SKM-1 (cell line): ENCODE measurements at regions not wholly inside any gene's neighbourhood (a gene's known extent, or its start where the extent isn't known, plus 50 kb on each side); places are given as distances from the start of the nearest gene placed in this dataset.
A peak's percentile ranks its signal among the peaks of the same experiment; 100 is the strongest.
"Not testable (repeated sequence)": the region's sequence is repeated elsewhere in the genome, so short reads cannot be mapped to it uniquely, and the experiment has no call there.

ENCODE experiments used
- DNase-seq: peaks from one replicate; lab custom pipeline; 2025; ENCODE audit not compliant: unreplicated experiment; lab: John Stamatoyannopoulos, UW

- no peak for DNase-seq
These were observed 245.2 kb upstream of the FOXK1 start for GRCh38 chr7:4436936-4437335.

DNA sequence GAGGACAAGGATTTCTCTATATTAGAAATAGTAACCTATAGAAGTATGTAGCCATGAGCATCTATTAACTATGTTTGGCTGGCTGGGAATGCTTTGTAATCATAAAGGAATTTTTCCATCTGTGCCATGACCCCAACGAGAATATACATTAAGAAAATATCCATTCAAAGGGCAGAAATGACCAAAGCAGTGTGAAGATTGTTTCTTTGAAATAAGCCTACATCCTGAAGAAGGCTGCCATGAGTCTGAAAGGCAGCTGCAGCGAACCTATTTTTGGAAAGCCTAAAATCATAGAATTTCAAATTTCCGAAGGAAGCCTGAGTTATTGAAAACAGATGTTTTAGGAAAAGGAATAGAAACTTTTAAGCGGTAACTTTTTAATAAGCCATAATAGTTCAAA, 244.2 kb upstream of the FOXK1 start:
- no peak for DNase-seq

- DNase-seq = no peak
These were observed 243.3 kb upstream of the FOXK1 start for GRCh38 chr7:4438723-4439245.

DNA sequence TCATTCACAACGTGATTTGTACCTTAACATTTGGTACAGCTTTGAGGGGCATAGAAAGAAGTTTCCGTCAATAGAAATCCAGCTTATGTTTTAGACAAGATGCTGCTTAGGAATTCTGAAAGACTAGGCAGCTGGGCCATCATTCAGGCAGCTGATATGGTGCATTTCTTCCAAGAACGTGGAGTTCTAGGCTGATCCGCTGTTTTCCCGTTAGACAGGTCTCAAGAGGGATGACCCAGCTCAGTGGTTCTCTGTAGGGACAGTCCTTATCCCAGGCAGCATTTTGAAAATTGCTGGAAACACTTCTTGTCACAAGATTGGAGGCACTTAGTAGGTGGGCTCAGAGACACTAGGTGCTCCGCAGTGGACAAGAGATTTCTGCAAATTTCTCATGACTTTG, 242.7 kb upstream of the FOXK1 start:
- no peak for DNase-seq

- DNase-seq = no peak
These were observed 238.0 kb upstream of the FOXK1 start for GRCh38 chr7:4444106-4444505.

DNA sequence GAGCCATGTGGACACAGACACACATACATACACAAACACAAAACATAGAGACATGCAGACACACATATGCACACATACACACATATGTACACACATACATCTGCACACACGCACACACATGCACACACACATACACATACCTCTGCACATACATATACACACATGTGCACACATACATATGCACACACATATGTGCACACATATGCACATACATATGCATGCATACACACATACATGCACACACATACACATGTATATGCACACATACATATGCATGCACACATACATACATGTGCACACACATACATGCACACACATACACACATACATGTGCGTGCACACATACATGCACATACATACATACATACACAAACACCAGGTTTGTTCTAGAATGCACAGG, 236.3 kb upstream of the FOXK1 start:
- DNase-seq = no peak

- no peak for DNase-seq
These were observed 232.8 kb upstream of the FOXK1 start for GRCh38 chr7:4449263-4449662.

- DNase-seq = no peak
These were observed 231.6 kb upstream of the FOXK1 start for GRCh38 chr7:4450483-4450882.

DNA sequence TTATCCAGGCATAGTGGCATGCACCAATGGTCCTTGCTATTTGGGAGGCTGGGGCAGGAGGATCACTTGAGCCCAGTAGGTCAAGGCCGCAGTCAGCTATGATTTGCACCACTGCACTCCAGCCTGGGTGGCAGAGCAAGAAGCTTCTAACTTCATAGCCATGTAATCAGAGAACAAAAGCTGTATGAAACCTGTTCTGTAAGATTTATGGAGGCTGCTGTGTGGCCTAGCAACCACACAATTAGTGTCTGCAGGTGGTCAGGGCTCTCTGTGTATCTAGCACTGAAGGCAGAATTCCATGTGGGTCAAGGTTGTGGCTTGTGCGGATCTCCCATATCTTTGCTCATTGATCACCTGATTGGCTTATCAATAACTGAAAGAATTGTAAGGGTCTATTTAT, 221.5 kb upstream of the FOXK1 start:
- no peak for DNase-seq

DNA sequence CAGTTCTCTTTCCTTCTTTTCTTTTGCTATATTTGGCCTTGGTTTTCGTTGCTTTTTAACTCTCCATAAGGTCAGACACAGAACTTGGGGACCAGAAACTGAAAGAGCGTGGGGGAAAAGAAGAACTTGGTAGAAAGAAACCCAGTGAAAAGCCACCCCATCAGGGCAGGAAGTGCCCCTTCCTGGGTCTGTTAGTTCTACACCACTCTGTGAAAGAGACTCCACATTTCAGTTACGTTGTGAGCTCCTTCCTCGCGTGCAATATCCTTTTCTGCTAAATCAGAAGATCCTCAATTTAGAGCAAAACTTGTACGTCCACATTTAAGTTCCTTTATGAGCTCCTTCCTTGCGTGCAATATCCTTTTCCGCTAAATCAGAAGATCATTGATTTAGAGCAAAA, 220.6 kb upstream of the FOXK1 start:
- DNase-seq = no peak

DNA sequence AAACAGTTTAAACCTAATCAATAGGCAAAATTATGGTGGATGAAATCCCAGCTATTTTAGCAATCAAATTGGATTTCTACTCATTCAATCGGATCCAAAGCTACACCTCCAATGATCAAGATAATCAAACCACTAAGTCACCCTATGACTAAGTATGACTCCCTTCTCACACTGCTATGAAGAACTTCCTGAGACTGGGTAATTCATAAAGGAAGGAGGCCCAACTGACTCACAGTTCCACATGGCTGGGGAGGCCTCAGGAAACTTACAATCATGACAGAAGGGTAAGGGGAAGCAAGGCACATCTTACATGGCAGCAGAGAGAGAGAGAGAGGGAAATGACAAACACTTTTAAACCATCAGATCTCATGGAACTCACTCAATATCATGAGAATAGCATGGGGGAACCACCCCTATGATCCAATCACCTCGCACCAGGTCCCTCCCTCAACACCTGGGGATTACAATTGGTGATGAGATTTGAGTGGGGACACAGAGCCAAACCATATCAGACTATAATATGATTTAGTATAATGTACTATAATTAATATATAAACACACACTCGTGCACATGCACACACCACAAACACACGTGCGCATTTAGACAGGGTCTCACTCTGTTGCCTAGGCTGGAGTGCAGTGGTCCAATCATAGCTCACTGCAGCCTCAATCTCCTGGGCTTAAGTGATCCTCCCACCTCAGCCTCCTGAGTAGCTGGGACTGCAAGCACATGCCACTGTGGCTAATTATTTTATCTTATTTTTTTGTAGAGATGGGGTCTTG, 213.6 kb upstream of the FOXK1 start:
- DNase-seq = no peak

GRCh38 chr7:4470246-4470645, 211.8 kb upstream of the FOXK1 start:
- no peak for DNase-seq

GRCh38 chr7:4472728-4473127, 209.4 kb upstream of the FOXK1 start:
- no peak for DNase-seq

DNA sequence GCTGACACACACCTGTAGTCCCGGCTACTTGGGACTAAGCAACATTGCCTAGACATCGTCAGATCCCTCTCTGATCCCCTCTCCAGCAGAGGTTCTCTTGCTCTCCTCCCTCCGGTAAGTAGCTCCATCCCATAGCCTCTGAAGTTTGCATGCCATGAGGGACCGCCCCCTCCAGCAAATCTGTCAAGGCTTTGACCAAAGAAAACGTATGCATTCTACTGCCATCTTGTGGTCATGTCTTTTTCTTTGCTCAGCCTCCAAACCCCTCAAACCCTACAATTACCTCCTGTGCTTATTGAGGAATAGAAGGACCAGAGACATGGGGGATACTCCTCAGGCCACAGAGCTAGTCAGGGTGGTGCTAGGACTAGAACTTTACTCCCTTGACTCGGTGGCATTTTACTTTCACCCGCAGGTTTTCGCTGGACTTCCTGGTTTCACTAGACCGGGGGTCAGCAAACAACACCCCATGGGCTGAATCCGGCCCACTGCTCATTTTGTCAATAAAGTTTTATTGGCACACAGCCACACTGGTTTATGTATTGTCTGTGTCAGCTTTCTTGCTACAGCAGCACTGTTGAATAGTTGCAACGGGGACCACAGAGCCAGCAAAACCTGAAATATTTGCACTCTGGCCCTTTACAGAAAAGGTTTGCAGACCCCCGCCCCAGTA, 202.6 kb upstream of the FOXK1 start:
- peak; percentile 49 for DNase-seq

GRCh38 chr7:4480131-4480530, 202.0 kb upstream of the FOXK1 start:
- not testable (repeated sequence) for DNase-seq

GRCh38 chr7:4483851-4484250, 198.2 kb upstream of the FOXK1 start:
- no peak for DNase-seq

GRCh38 chr7:4484545-4484944, 197.6 kb upstream of the FOXK1 start:
- no peak for DNase-seq

DNA sequence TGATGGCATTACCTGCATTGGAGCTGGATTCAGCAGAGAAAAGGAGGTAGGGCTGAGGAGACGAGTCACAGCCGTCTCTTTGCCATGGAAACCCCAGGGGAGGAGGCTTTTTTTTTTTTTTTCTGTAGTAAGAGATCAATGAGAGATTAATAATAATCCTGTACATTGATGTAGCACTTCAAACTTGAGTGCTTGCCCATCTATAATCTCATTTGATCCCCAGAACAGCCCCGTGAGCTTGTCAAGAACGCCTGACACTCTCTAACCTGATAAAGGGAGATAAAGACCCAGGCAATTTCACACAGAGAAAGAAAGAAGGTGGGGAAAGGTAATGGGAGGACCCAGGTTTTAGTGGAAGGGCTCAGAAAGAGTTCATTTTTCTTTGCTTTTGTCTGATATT, 195.2 kb upstream of the FOXK1 start:
- no peak for DNase-seq

DNA sequence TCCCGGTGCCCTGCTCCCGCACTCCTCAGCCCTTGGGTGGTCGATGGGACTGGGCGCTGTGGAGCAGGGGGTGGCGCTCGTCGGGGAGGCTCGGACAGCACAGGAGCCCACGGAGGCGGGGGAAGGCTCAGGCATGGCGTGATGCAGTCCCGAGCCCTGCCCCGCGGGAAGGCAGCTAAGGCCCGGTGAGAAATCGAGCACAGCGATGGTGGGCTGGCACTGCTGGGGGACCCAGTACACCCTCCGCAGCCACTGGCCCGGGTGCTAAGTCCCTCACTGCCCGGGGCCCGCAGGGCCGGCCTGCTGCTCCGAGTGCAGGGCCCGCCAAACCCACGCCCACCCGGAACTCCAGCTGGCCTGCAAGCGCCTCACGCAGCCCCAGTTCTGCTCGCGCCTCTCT, 185.2 kb upstream of the FOXK1 start:
- not testable (repeated sequence) for DNase-seq

GRCh38 chr7:4500812-4501211, 181.3 kb upstream of the FOXK1 start:
- no peak for DNase-seq

DNA sequence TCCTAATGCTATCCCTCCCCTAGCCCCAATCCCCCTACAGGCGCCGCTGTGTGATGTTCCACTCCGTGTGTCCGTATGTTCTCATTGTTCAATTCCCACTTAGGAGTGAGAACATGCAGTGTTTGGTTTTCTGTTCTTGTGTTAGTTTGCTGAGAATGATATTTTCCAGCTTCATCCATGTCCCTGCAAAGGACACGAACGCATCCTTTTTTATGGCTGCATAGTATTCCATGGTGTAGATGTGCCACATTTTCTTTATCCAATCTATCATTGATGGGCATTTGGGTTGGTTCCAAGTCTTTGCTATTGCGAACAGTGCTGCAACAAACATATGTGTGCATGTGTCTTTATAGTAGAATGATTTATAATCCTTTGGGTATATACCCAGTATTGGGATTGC, 174.2 kb upstream of the FOXK1 start:
- DNase-seq = not testable (repeated sequence)

DNA sequence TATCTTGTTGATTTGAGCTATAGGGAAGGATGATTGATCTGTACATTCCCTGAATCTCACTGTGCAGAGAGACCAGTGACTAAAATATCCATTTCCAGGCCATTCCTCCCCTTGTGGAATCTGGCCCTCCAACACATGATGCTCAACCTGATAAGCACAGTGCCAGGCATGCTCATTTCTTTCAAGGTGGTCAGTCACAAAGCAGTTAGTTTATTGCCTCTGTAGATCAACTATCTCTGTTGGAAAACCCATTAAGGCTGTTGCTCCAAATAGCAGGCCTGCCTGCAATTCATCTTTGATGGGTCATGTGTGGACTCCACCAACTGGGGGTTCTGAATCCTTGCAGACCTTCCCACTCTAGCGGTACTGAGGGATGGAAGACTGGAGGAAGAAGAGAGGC, 168.6 kb upstream of the FOXK1 start:
- DNase-seq = no peak
